Astrocyte (in vitro differentiated cells and primary cell): ENCODE measurements at regions not wholly inside any gene's neighbourhood (a gene's known extent, or its start where the extent isn't known, plus 50 kb on each side); places are given as distances from the start of the nearest gene placed in this dataset.
A peak's percentile ranks its signal among the peaks of the same experiment; 100 is the strongest.

Source experiments
- CTCF ChIP-seq: IDR thresholded peaks from 2 replicates; pipeline ENCODE4 v1.5.1; 2011; ENCODE audit warnings: low read depth, mild to moderate bottlenecking, inconsistent platforms, low read length, moderate library complexity; ENCODE audit not compliant: insufficient read depth
- EZH2 ChIP-seq: IDR thresholded peaks from 2 replicates; pipeline ENCODE4 v1.6.1; 2012; ENCODE audit warnings: mild to moderate bottlenecking, low read length, inconsistent platforms; ENCODE audit not compliant: insufficient read depth

GRCh38 chr9:21709464-21710058 is 92.9 kb upstream of the MTAP start:
- TF ChIP-seq CTCF (peak; percentile 87), EZH2 (no peak)
